Transverse colon (tissue), 4 donors: ENCODE measurements at regions not wholly inside any gene's neighbourhood (a gene's known extent, or its start where the extent isn't known, plus 50 kb on each side); places are given as distances from the start of the nearest gene placed in this dataset.
"Not testable (repeated sequence)": the region's sequence is repeated elsewhere in the genome, so short reads cannot be mapped to it uniquely, and the experiment has no call there.

ENCODE experiments used
- DNase-seq: peaks from one replicate; pipeline ENCODE4 v3.0.0-alpha.2; 2019
- H3K27ac ChIP-seq, 4 donors: fragments of 200-600 bp; sonication (generic); 2 replicates each; pipeline ENCODE4 v1.5.1; 2016 to 2018; ENCODE audit warnings: inconsistent platforms in 4 of 4
- H3K27me3 ChIP-seq: fragments of 200-600 bp; sonication (generic); 2 replicates; pipeline ENCODE4 v1.5.1; 2017; ENCODE audit warnings: inconsistent platforms
- H3K36me3 ChIP-seq, 4 donors: fragments of 200-600 bp; sonication (generic); 2 replicates each; pipeline ENCODE4 v1.5.1; 2017 to 2019; ENCODE audit warnings: inconsistent platforms in 4 of 4
- H3K4me1 ChIP-seq, 4 donors: fragments of 200-600 bp; sonication (generic); 2 replicates each; pipeline ENCODE4 v1.5.1; 2017 to 2020; ENCODE audit warnings: inconsistent platforms in 4 of 4
- H3K4me3 ChIP-seq, 4 donors: fragments of 200-600 bp; sonication (generic); 1 replicate in 1 of 4; 2 replicates in 3 of 4; pipeline versions ENCODE4 v1.5.1 to v1.6.1; 2017 to 2019; ENCODE audit warnings: inconsistent platforms in 4 of 4
- H3K9me3 ChIP-seq, 2 donors: fragments of 200-600 bp; sonication (generic); 2 replicates each; pipeline ENCODE4 v1.5.1; 2017 to 2019; ENCODE audit warnings: inconsistent platforms in 2 of 2
- EP300 ChIP-seq: sonication (generic); formaldehyde crosslinking; IDR thresholded peaks from one replicate; pipeline ENCODE4 v1.6.1; 2017; ENCODE audit warnings: antibody characterized with exemption, low read depth
- POLR2A ChIP-seq: fragments of 450-650 bp; IDR thresholded peaks from one replicate; pipeline ENCODE4 v1.6.1; 2016; ENCODE audit warnings: antibody characterized with exemption, mild to moderate bottlenecking, moderate library complexity
- POLR2AphosphoS5 ChIP-seq, 3 donors: sonication (generic); formaldehyde crosslinking; IDR thresholded peaks; one replicate each; pipeline ENCODE4 v1.6.1; 2016; ENCODE audit warnings: antibody characterized with exemption in 3 of 3
- WGBS, 2 donors: methylation state at CpG; one replicate each; pipeline ENCODE4 v1.1.5; 2018; ENCODE audit warnings: low coverage in 1 of 2; 5-methylcytosine and 5-hydroxymethylcytosine counted together
- in situ Hi-C, 4 donors: fragments of 200-750 bp; cut with MboI; loops; one replicate each; pipeline versions ENCODE4 v1.15.0 to v1.15.1; 2017; ENCODE audit warnings: low sequenced_read_pairs in 3 of 4, low pct_ligation_motif_present in 1 of 4, low pct_unique_long_range_greater_than_20kb in 1 of 4
- intact Hi-C: fragments of 100-400 bp; cut with DNase I; formaldehyde crosslinking; loops from one replicate; pipeline ENCODE4 v1.15.1; 2023; ENCODE audit warnings: low total_unique reads
- TF ChIP-seq, protein P1 (sequence below), 5 experiments: fragments of 200-600 bp in 3 of 5; fragments of 450-650 bp in 2 of 5; sonication (generic) in 3 of 5; IDR thresholded peaks; 1 replicate in 2 of 5; 2 replicates in 3 of 5; pipeline ENCODE4 v1.5.1; 2016 to 2017; ENCODE audit warnings: antibody characterized with exemption in 5 of 5, inconsistent platforms in 3 of 5, mild to moderate bottlenecking in 2 of 5, moderate library complexity in 1 of 5

DNA sequence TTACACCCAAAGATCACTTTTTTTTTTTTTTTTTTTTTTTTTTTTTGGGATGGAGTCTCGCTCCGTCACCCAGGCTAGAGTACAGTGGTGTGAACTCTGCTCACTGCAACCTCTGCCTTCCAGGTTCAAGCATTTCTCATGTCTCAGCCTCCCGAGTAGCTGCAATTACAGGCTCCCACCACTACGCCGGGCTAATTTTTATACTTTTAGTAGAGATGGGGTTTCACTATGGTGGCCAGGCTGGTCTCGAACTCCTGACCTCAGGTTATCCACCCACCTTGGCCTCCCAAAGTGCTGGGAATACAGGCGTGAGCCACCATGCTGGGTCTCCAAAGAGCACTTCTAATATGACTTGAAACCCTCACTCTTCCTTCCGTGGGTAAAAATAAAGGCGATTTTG is 152.2 kb upstream of the SPACA7 start:
- H3K4me3 ChIP-seq, intact Hi-C loops, H3K27me3 ChIP-seq, H3K27ac ChIP-seq, DNase-seq, H3K9me3 ChIP-seq, in situ Hi-C loops, H3K36me3 ChIP-seq, H3K4me1 ChIP-seq: not testable (repeated sequence)
- TF ChIP-seq, protein P1, sequence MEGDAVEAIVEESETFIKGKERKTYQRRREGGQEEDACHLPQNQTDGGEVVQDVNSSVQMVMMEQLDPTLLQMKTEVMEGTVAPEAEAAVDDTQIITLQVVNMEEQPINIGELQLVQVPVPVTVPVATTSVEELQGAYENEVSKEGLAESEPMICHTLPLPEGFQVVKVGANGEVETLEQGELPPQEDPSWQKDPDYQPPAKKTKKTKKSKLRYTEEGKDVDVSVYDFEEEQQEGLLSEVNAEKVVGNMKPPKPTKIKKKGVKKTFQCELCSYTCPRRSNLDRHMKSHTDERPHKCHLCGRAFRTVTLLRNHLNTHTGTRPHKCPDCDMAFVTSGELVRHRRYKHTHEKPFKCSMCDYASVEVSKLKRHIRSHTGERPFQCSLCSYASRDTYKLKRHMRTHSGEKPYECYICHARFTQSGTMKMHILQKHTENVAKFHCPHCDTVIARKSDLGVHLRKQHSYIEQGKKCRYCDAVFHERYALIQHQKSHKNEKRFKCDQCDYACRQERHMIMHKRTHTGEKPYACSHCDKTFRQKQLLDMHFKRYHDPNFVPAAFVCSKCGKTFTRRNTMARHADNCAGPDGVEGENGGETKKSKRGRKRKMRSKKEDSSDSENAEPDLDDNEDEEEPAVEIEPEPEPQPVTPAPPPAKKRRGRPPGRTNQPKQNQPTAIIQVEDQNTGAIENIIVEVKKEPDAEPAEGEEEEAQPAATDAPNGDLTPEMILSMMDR (IDR thresholded peaks at IDR 0.05), result peak in 2 of 5 experiments; percentile 14 to 22
- 70 to 100% methylated on average over 1 to 9 of the region's 9 CpGs for WGBS, 2 donors

DNA sequence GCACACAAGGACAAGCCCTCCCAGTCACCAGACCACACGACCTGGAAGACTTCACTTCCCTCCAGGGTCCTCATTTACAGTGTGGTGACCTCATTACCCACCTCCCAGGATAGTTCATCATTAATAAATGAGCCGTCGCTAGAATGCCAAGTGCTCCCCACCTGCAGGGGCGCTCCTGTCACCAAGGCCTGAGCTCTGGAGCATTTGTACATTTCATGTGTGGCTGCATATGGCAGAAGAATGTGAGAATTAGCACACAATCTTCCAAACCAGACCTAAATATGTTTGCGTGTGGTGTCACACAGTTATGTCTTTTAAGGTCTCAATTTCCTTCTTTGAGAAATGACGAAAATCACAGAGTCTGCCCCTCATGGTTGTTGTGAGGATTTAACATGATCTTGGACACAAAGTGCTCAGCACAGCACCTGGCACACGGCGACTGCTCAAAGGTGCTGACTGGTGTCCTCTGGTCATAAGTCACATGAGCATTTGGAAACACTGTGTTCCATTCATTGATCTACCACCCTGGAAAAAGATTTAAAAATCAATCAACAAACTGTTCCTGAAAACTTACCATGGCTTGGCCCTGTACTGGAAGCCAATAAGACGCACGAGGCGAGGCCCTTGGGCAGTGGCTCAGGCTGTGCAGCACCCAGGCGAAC is 150.6 kb upstream of the SPACA7 start:
- intact Hi-C loops, result no loop called here
- WGBS, 2 donors, result 77 to 91% methylated on average over 4 to 12 of the region's 12 CpGs
- no peaks in the 10 kb centered on the region for H3K4me1 ChIP-seq
- TF ChIP-seq POLR2AphosphoS5 (IDR thresholded peaks at IDR 0.05) (no peak), EP300 (no peak), POLR2A (no peak)
- TF ChIP-seq, protein P1 (IDR thresholded peaks at IDR 0.05), result no peak
- H3K27me3 ChIP-seq, result no peaks in the 10 kb centered on the region
- no peaks in the 10 kb centered on the region for H3K9me3 ChIP-seq
- no peak overlapping the region for H3K27ac ChIP-seq
- in situ Hi-C loops, result no loop called here
- H3K4me3 ChIP-seq, result no peak overlapping the region
- H3K36me3 ChIP-seq, result no peaks in the 10 kb centered on the region
- no peak for DNase-seq

DNA sequence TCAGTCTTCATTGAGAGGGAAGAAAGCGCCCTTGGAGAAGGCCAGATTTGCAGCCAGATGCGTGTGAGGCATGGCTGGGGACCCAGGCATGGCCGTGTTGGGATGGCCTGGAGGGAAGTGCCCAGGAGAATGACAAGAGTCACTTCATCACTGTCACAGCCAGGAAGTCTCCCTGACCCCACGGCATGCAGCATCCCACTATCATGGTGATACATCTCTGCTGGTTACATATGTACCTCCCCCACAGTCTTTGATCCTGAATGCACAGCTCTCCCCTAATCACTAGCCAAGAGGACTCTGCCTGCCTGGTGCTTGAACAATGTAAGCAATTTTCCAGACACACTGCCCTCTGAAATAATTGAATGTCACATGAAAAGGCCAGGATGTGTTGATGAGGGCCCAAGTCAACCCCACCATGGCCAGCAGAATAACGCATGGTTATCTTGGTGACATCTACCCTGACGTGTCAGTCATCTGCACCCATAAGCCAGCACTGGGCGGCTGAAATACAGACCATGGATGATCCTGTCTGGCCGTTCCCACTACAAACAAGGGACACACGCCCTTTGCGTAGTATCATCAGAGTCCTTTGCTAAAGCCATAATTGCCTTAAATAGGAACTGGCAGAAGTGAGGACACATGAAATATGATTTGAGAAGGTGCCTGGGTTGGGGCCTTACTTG is 149.7 kb upstream of the SPACA7 start:
- H3K4me3 ChIP-seq, result no peak overlapping the region
- TF ChIP-seq, protein P1 (IDR thresholded peaks at IDR 0.05), result no peak
- no peak for TF ChIP-seq POLR2A
- TF ChIP-seq EP300, result no peak
- TF ChIP-seq POLR2AphosphoS5 (IDR thresholded peaks at IDR 0.05), result no peak
- H3K36me3 ChIP-seq, result no peaks in the 10 kb centered on the region
- no peaks in the 10 kb centered on the region for H3K9me3 ChIP-seq
- H3K27ac ChIP-seq, result no peak overlapping the region
- 82% methylated on average over 10 of the region's 10 CpGs; no CpG with 5 or more reads in 1 of the 2 donors for WGBS, 2 donors
- in situ Hi-C loops (no loop called here), intact Hi-C loops (no loop called here)
- H3K4me1 ChIP-seq, result no peaks in the 10 kb centered on the region
- no peak for DNase-seq
- H3K27me3 ChIP-seq, result no peaks in the 10 kb centered on the region

DNA sequence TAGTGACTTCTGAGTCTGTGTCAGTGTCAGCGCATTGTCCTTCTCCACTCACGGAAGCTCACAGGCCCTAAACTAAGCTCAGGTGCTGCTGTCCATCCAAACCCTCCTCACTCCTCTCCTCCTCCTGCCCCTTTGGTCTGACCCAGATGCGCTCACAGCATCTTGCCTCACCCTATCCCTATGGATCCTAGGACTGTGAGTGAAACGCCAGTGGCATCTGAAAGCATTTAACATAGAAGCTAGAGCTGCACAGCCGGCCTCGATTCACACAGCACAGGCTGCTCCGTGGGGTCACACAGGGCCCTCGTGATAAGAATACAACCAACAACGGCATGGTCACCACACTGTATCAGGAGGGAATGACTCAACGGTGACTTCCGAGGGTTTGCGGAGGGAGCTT is 149.1 kb upstream of the SPACA7 start:
- 84 to 93% methylated on average over 5 to 12 of the region's 12 CpGs for WGBS, 2 donors
- intact Hi-C loops (no loop called here), in situ Hi-C loops (no loop called here)
- Histone ChIP-seq H3K36me3 (no peaks in the 10 kb centered on the region), H3K9me3 (no peaks in the 10 kb centered on the region), H3K27ac (no peak overlapping the region), H3K27me3 (no peaks in the 10 kb centered on the region), H3K4me3 (no peak overlapping the region), H3K4me1 (no peaks in the 10 kb centered on the region)
- TF ChIP-seq EP300 (no peak), POLR2AphosphoS5 (IDR thresholded peaks at IDR 0.05) (no peak), POLR2A (no peak)
- DNase-seq, result no peak
